Type B pancreatic cell (in vitro differentiated cells): ENCODE measurements at regions not wholly inside any gene's neighbourhood (a gene's known extent, or its start where the extent isn't known, plus 50 kb on each side); places are given as distances from the start of the nearest gene placed in this dataset.

Experiments
- DNase-seq: peaks from one replicate; pipeline ENCODE4 v3.0.0; 2021; ENCODE audit warnings: mixed read lengths; ENCODE audit not compliant: unreplicated experiment; ENCODE audit errors: extremely low spot score
- H3K27ac Mint-ChIP-seq: 2 replicates; pipeline ENCODE4 v1.8.0; 2021; ENCODE audit warnings: mild to moderate bottlenecking, mixed read lengths
- H3K27me3 Mint-ChIP-seq: 2 replicates; pipeline ENCODE4 v1.8.0; 2021; ENCODE audit warnings: mixed read lengths
- H3K36me3 Mint-ChIP-seq: 2 replicates; pipeline ENCODE4 v1.8.0; 2021; ENCODE audit warnings: mixed read lengths
- H3K4me1 Mint-ChIP-seq: one replicate; pipeline ENCODE4 v1.8.0; 2021; ENCODE audit warnings: mixed read lengths; ENCODE audit not compliant: unreplicated experiment
- H3K4me3 Mint-ChIP-seq: 2 replicates; pipeline ENCODE4 v1.8.0; 2021; ENCODE audit warnings: mild to moderate bottlenecking, mixed read lengths
- H3K9me3 Mint-ChIP-seq: 2 replicates; pipeline ENCODE4 v1.8.0; 2021; ENCODE audit warnings: mixed read lengths
- TF ChIP-seq, protein P1 (sequence below): fragments of 200-600 bp; sonication (generic); conservative IDR thresholded peaks from 2 replicates; pipeline ENCODE4 v1.5.0; 2021; ENCODE audit warnings: antibody characterized with exemption, mild to moderate bottlenecking

- peaks cover 5% of the 10 kb centered on the region for H3K9me3 Mint-ChIP-seq
- no peak for DNase-seq
- TF ChIP-seq, protein P1, sequence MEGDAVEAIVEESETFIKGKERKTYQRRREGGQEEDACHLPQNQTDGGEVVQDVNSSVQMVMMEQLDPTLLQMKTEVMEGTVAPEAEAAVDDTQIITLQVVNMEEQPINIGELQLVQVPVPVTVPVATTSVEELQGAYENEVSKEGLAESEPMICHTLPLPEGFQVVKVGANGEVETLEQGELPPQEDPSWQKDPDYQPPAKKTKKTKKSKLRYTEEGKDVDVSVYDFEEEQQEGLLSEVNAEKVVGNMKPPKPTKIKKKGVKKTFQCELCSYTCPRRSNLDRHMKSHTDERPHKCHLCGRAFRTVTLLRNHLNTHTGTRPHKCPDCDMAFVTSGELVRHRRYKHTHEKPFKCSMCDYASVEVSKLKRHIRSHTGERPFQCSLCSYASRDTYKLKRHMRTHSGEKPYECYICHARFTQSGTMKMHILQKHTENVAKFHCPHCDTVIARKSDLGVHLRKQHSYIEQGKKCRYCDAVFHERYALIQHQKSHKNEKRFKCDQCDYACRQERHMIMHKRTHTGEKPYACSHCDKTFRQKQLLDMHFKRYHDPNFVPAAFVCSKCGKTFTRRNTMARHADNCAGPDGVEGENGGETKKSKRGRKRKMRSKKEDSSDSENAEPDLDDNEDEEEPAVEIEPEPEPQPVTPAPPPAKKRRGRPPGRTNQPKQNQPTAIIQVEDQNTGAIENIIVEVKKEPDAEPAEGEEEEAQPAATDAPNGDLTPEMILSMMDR: no peak
- peaks cover 11% of the 10 kb centered on the region for H3K4me1 Mint-ChIP-seq
- H3K36me3 Mint-ChIP-seq: no peaks in the 10 kb centered on the region
- no peak overlapping the region for H3K4me3 Mint-ChIP-seq
- H3K27me3 Mint-ChIP-seq: peaks cover 18% of the 10 kb centered on the region
- no peak overlapping the region for H3K27ac Mint-ChIP-seq
Measured at GRCh38 chr1:242710286-242710685, 185.8 kb upstream of the PLD5 start.

GRCh38 chr1:242703467-242703866 is 179.0 kb upstream of the PLD5 start:
- H3K27me3 Mint-ChIP-seq: peaks cover 5% of the 10 kb centered on the region
- H3K9me3 Mint-ChIP-seq: no peaks in the 10 kb centered on the region
- no peak for DNase-seq
- no peak overlapping the region for H3K4me3 Mint-ChIP-seq
- TF ChIP-seq, protein P1: no peak
- no peak overlapping the region for H3K27ac Mint-ChIP-seq
- no peaks in the 10 kb centered on the region for H3K4me1 Mint-ChIP-seq
- H3K36me3 Mint-ChIP-seq: no peaks in the 10 kb centered on the region

GRCh38 chr1:242692988-242693387 is 168.5 kb upstream of the PLD5 start:
- Mint-ChIP-seq H3K9me3 (no peaks in the 10 kb centered on the region), H3K4me3 (no peak overlapping the region), H3K36me3 (no peaks in the 10 kb centered on the region), H3K4me1 (no peaks in the 10 kb centered on the region), H3K27me3 (peaks cover 7% of the 10 kb centered on the region), H3K27ac (no peak overlapping the region)
- DNase-seq: no peak
- TF ChIP-seq, protein P1: no peak

- TF ChIP-seq, protein P1: no peak
- no peak overlapping the region for H3K27ac Mint-ChIP-seq
- no peak for DNase-seq
- peaks cover 6% of the 10 kb centered on the region for H3K27me3 Mint-ChIP-seq
- no peaks in the 10 kb centered on the region for H3K9me3 Mint-ChIP-seq
- H3K36me3 Mint-ChIP-seq: no peaks in the 10 kb centered on the region
- no peak overlapping the region for H3K4me3 Mint-ChIP-seq
- no peaks in the 10 kb centered on the region for H3K4me1 Mint-ChIP-seq
Measured at GRCh38 chr1:242691610-242691945, 167.1 kb upstream of the PLD5 start.

DNA sequence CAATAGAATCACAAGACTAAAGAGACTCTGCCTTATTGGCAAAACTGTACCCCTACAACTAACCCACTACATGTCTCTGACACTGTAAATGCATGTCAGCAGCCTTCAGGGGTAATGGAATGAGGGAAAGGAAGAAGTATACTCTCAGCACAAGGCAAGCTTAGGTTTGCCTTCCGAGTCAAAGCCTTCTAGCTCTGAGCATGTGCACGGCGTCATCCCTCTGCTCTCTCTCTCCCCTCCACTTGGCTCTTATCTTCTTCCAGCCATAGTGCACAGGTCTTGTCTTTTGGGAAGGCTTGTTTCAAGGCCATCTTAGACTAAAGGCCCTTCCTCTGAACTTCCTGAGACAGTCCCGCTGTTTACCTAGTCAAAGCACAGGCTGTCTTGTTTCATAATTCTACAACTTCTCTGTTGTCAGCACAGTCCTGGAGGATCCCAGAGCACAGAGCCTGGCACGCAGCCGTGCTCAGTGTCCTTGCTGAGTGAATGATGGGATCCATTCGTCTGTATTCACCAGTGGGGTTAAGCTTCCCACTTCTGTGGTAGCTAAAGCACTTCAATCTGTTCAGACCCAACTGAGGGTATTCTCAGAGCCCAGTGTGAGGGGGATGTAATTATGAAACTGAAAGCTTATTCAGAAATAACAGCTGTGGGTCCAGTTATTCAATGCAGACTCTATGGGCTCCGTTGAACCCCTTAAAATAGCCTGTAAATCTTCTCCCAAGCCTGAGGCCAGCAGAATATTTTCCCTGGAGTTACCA is 166.5 kb upstream of the PLD5 start:
- H3K27me3 Mint-ChIP-seq: peaks cover 3% of the 10 kb centered on the region
- TF ChIP-seq, protein P1: no peak

GRCh38 chr1:242689378-242689777 is 164.9 kb upstream of the PLD5 start:
- H3K27ac Mint-ChIP-seq: no peak overlapping the region
- TF ChIP-seq, protein P1: no peak
- no peak overlapping the region for H3K4me3 Mint-ChIP-seq
- H3K27me3 Mint-ChIP-seq: peaks cover 3% of the 10 kb centered on the region
- H3K36me3 Mint-ChIP-seq: no peaks in the 10 kb centered on the region
- no peaks in the 10 kb centered on the region for H3K4me1 Mint-ChIP-seq
- no peak for DNase-seq
- no peaks in the 10 kb centered on the region for H3K9me3 Mint-ChIP-seq

More for the DNA sequence above, 166.5 kb upstream of the PLD5 start:
- DNase-seq: no peak
- Mint-ChIP-seq H3K36me3 (no peaks in the 10 kb centered on the region), H3K4me1 (no peaks in the 10 kb centered on the region), H3K27ac (no peak overlapping the region), H3K4me3 (no peak overlapping the region), H3K9me3 (no peaks in the 10 kb centered on the region)
